SK-N-SH treated with all-trans-retinoic acid at 6 μM for 48 hours (cell line): ENCODE measurements at regions not wholly inside any gene's neighbourhood (a gene's known extent, or its start where the extent isn't known, plus 50 kb on each side); places are given as distances from the start of the nearest gene placed in this dataset.

ENCODE experiments used
- ATAC-seq: fragments of 200-7000 bp; cut with Tn5 transposase; 3 replicates; pipeline ENCODE4 v1.9.1; 2020; ENCODE audit warnings: mild to moderate bottlenecking, moderate library complexity
- ARNTL ChIP-seq: fragments of 450-650 bp; formaldehyde crosslinking; IDR thresholded peaks from 2 replicates; pipeline ENCODE4 v1.5.0; 2020; ENCODE audit warnings: low read depth, mild to moderate bottlenecking, moderate library complexity, borderline replicate concordance
- BACH2 ChIP-seq: fragments of 250-450 bp; sonication (Bioruptor Pico); IDR thresholded peaks from 2 replicates; pipeline ENCODE4 v1.9.0; 2021; ENCODE audit warnings: mild to moderate bottlenecking, borderline replicate concordance
- CSDC2 ChIP-seq: fragments of 250-450 bp; sonication (Bioruptor Pico); IDR thresholded peaks from 2 replicates; pipeline ENCODE4 v1.5.0; 2020; ENCODE audit warnings: mild to moderate bottlenecking, moderate library complexity
- ESRRG ChIP-seq: fragments of 250-450 bp; sonication (Bioruptor Pico); IDR thresholded peaks from 2 replicates; pipeline ENCODE4 v1.6.1; 2021; ENCODE audit warnings: mild to moderate bottlenecking
- ISL1 ChIP-seq: fragments of 250-450 bp; sonication (Bioruptor Pico); IDR thresholded peaks from 2 replicates; pipeline ENCODE4 v2.1.2; 2022; ENCODE audit warnings: mild to moderate bottlenecking, moderate library complexity
- OSR1 ChIP-seq: fragments of 250-450 bp; sonication (Bioruptor Pico); IDR thresholded peaks from 2 replicates; pipeline ENCODE4 v1.8.0; 2022; ENCODE audit warnings: moderate library complexity, mild to moderate bottlenecking, inconsistent platforms
- PPARA ChIP-seq: fragments of 250-450 bp; sonication (Bioruptor Pico); IDR thresholded peaks from 2 replicates; pipeline ENCODE4 v1.5.0; 2020; ENCODE audit warnings: mild to moderate bottlenecking, borderline replicate concordance
- RARB ChIP-seq: fragments of 250-450 bp; sonication (Bioruptor Pico); IDR thresholded peaks from 2 replicates; pipeline ENCODE4 v1.8.0; 2021; ENCODE audit warnings: mild to moderate bottlenecking, moderate library complexity
- SNAI2 ChIP-seq: fragments of 250-450 bp; sonication (Bioruptor Pico); IDR thresholded peaks from 2 replicates; pipeline ENCODE4 v1.5.0; 2020; ENCODE audit warnings: mild to moderate bottlenecking, moderate library complexity
- TCF4 ChIP-seq: fragments of 250-450 bp; sonication (Bioruptor Pico); IDR thresholded peaks from 2 replicates; pipeline ENCODE4 v1.8.0; 2021; ENCODE audit warnings: mild to moderate bottlenecking, moderate library complexity, borderline replicate concordance
- TOX ChIP-seq: fragments of 250-450 bp; sonication (Bioruptor Pico); IDR thresholded peaks from 2 replicates; pipeline ENCODE4 v1.8.0; 2021; ENCODE audit warnings: mild to moderate bottlenecking, moderate library complexity, borderline replicate concordance
- ZC3H10 ChIP-seq: fragments of 250-450 bp; sonication (Bioruptor Pico); IDR thresholded peaks from 2 replicates; pipeline ENCODE4 v1.5.1; 2021; ENCODE audit warnings: mild to moderate bottlenecking, moderate library complexity
- ZFP3 ChIP-seq: fragments of 250-450 bp; sonication (Bioruptor Pico); IDR thresholded peaks from 2 replicates; pipeline ENCODE4 v1.5.0; 2020; ENCODE audit warnings: mild to moderate bottlenecking, moderate library complexity
- ZFP30 ChIP-seq: fragments of 450-650 bp; formaldehyde crosslinking; IDR thresholded peaks from 2 replicates; pipeline ENCODE4 v1.5.0; 2022; ENCODE audit warnings: mild to moderate bottlenecking, moderate library complexity
- ZNF565 ChIP-seq: fragments of 450-650 bp; formaldehyde crosslinking; conservative IDR thresholded peaks from 2 replicates; pipeline ENCODE4 v1.5.0; 2020; ENCODE audit warnings: low read depth, mild to moderate bottlenecking, moderate library complexity
- ZNF70 ChIP-seq: fragments of 450-650 bp; formaldehyde crosslinking; IDR thresholded peaks from 2 replicates; pipeline ENCODE4 v1.5.0; 2020; ENCODE audit warnings: mild to moderate bottlenecking, moderate library complexity
- ZNF8 ChIP-seq: fragments of 450-650 bp; formaldehyde crosslinking; IDR thresholded peaks from 2 replicates; pipeline ENCODE4 v1.5.0; 2020; ENCODE audit warnings: mild to moderate bottlenecking, moderate library complexity
- TF ChIP-seq, protein P1 (sequence below): fragments of 250-450 bp; sonication (Bioruptor Pico); IDR thresholded peaks from 2 replicates; pipeline ENCODE4 v1.5.1; 2021; ENCODE audit warnings: mild to moderate bottlenecking, moderate library complexity
- TF ChIP-seq, protein P2 (sequence below): fragments of 250-450 bp; sonication (Bioruptor Pico); IDR thresholded peaks from 2 replicates; pipeline ENCODE4 v1.8.0; 2021; ENCODE audit warnings: low read depth, mild to moderate bottlenecking, moderate library complexity, borderline replicate concordance
- TF ChIP-seq, protein P3 (sequence below): fragments of 250-450 bp; sonication (Bioruptor Pico); IDR thresholded peaks from 2 replicates; pipeline ENCODE4 v1.5.0; 2020; ENCODE audit warnings: mild to moderate bottlenecking, moderate library complexity
- TF ChIP-seq, protein P4 (sequence below): fragments of 250-450 bp; sonication (Bioruptor Pico); IDR thresholded peaks from 2 replicates; pipeline ENCODE4 v1.8.0; 2020; ENCODE audit warnings: mild to moderate bottlenecking, moderate library complexity, borderline replicate concordance

DNA sequence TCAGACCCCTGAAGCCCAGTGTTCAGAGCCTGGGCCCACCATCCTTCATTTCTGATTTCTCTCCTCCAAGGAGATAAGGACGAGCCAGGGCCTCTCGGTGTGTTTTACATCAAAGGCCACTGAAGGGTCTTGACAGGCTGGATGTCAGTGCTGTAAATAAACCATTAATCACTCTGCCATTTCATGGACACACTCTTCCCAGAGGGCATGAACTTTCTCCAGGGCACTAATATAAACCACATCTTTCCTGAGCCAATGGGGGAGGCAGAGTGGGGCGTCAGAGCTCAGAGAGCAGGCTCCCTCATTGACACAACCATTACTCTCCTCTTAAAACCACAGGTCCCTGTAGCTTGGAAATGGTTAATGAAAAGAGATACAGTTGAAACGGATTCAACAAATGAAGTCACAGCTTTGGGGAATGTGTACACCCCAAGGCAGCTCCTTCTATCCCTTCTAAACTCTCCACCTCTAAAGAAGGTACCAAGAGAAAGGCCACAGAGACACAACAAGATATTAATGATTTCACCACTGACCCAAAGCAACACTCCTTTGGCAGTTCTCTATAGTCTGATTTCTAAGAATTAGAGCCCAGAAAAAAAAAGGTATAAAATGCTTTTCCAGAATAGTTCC, 200.6 kb downstream of the CHIC2 start:
- TF ChIP-seq PPARA (CRISPR knock-in tag) (no peak), OSR1 (CRISPR knock-in tag) (no peak)
- TF ChIP-seq, protein P1, sequence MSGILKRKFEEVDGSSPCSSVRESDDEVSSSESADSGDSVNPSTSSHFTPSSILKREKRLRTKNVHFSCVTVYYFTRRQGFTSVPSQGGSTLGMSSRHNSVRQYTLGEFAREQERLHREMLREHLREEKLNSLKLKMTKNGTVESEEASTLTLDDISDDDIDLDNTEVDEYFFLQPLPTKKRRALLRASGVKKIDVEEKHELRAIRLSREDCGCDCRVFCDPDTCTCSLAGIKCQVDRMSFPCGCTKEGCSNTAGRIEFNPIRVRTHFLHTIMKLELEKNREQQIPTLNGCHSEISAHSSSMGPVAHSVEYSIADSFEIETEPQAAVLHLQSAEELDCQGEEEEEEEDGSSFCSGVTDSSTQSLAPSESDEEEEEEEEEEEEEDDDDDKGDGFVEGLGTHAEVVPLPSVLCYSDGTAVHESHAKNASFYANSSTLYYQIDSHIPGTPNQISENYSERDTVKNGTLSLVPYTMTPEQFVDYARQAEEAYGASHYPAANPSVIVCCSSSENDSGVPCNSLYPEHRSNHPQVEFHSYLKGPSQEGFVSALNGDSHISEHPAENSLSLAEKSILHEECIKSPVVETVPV, result no peak
- no peak for ATAC-seq

DNA sequence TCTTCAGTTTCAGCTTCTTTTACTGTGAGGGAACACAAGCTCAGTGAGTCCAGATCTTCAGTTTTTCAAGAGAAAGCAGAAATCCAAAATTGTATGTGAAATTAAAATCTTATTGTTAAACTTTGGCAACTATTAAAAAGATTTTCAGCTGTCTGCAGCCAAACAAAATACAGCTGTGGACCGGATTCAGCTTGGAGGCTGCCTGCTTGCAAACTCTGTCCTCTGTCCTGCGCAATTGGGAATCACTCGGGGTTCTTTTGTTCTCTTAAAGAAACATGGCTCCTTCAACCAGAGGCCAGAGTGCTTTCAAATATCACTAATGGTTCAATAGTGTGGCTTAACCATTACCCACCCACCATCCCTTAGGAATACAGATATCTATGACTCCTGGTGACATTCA, 201.2 kb downstream of the CHIC2 start:
- TF ChIP-seq TOX (CRISPR knock-in tag) (no peak), CSDC2 (no peak), ZNF565 (no peak), TCF4 (CRISPR knock-in tag) (no peak), ZNF8 (CRISPR knock-in tag) (no peak), ARNTL (CRISPR knock-in tag) (no peak), ESRRG (CRISPR knock-in tag) (no peak), ISL1 (CRISPR knock-in tag) (no peak), PPARA (CRISPR knock-in tag) (no peak), SNAI2 (CRISPR knock-in tag) (no peak), ZFP3 (CRISPR knock-in tag) (no peak), ZNF70 (no peak)
- TF ChIP-seq, protein P1, result no peak
- TF ChIP-seq, protein P2, sequence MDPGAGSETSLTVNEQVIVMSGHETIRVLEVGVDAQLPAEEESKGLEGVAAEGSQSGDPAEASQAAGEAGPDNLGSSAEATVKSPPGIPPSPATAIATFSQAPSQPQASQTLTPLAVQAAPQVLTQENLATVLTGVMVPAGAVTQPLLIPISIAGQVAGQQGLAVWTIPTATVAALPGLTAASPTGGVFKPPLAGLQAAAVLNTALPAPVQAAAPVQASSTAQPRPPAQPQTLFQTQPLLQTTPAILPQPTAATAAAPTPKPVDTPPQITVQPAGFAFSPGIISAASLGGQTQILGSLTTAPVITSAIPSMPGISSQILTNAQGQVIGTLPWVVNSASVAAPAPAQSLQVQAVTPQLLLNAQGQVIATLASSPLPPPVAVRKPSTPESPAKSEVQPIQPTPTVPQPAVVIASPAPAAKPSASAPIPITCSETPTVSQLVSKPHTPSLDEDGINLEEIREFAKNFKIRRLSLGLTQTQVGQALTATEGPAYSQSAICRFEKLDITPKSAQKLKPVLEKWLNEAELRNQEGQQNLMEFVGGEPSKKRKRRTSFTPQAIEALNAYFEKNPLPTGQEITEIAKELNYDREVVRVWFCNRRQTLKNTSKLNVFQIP (CRISPR knock-in tag), result no peak
- TF ChIP-seq, protein P3, sequence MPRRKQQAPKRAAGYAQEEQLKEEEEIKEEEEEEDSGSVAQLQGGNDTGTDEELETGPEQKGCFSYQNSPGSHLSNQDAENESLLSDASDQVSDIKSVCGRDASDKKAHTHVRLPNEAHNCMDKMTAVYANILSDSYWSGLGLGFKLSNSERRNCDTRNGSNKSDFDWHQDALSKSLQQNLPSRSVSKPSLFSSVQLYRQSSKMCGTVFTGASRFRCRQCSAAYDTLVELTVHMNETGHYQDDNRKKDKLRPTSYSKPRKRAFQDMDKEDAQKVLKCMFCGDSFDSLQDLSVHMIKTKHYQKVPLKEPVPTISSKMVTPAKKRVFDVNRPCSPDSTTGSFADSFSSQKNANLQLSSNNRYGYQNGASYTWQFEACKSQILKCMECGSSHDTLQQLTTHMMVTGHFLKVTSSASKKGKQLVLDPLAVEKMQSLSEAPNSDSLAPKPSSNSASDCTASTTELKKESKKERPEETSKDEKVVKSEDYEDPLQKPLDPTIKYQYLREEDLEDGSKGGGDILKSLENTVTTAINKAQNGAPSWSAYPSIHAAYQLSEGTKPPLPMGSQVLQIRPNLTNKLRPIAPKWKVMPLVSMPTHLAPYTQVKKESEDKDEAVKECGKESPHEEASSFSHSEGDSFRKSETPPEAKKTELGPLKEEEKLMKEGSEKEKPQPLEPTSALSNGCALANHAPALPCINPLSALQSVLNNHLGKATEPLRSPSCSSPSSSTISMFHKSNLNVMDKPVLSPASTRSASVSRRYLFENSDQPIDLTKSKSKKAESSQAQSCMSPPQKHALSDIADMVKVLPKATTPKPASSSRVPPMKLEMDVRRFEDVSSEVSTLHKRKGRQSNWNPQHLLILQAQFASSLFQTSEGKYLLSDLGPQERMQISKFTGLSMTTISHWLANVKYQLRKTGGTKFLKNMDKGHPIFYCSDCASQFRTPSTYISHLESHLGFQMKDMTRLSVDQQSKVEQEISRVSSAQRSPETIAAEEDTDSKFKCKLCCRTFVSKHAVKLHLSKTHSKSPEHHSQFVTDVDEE (CRISPR knock-in tag), result no peak
- peak; percentile 33; the same call in 1 of the 3 replicates for ATAC-seq

DNA sequence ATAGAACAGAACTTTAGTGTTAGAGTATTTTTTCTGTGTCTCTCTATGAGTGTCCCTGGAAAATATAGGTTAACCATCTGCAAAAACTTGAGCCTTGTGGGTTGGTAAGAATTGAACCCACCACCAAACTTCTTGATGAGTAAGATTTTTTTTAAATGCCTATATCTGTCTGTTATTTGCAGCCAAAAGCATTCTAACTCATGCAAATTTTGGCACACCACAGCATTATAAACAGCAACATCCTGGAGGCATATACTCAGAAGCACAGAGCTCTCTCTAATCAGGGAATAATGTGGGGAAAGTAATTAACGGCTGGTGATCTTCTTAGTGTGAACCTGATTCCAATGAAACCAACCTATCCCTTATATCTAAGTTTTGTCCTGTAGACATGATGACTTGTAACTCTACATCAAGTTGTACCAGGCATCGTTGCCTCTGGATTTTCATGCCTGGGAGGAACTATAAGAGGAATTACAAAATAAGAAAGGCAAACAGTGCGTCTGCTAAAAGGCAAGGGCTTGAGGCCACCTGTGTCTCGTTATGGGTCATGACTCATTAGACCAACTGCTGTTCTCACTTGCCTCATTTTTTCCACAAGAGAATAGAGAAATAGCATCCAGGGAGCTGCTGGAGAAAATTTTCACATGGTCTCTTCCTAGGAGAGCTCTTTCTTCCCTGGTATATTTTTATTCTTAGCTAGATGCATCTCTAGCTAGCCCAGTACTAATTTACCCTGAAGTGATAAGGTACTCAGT, 202.4 kb downstream of the CHIC2 start:
- peak; percentile 95 for ATAC-seq
- TF ChIP-seq TOX (CRISPR knock-in tag), result no peak
- TF ChIP-seq TCF4 (CRISPR knock-in tag), result no peak
- TF ChIP-seq RARB (CRISPR knock-in tag), result no peak
- no peak for TF ChIP-seq ZFP30 (CRISPR knock-in tag)
- TF ChIP-seq ZNF565, result no peak
- TF ChIP-seq SNAI2 (CRISPR knock-in tag), result no peak
- TF ChIP-seq BACH2, result no peak
- no peak for TF ChIP-seq ZNF70
- TF ChIP-seq PPARA (CRISPR knock-in tag), result no peak
- TF ChIP-seq, protein P2 (CRISPR knock-in tag), result no peak
- TF ChIP-seq, protein P4, sequence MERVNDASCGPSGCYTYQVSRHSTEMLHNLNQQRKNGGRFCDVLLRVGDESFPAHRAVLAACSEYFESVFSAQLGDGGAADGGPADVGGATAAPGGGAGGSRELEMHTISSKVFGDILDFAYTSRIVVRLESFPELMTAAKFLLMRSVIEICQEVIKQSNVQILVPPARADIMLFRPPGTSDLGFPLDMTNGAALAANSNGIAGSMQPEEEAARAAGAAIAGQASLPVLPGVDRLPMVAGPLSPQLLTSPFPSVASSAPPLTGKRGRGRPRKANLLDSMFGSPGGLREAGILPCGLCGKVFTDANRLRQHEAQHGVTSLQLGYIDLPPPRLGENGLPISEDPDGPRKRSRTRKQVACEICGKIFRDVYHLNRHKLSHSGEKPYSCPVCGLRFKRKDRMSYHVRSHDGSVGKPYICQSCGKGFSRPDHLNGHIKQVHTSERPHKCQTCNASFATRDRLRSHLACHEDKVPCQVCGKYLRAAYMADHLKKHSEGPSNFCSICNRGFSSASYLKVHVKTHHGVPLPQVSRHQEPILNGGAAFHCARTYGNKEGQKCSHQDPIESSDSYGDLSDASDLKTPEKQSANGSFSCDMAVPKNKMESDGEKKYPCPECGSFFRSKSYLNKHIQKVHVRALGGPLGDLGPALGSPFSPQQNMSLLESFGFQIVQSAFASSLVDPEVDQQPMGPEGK (CRISPR knock-in tag), result no peak
- no peak for TF ChIP-seq OSR1 (CRISPR knock-in tag)
- TF ChIP-seq ZNF8 (CRISPR knock-in tag), result no peak
- TF ChIP-seq ESRRG (CRISPR knock-in tag), result no peak
- no peak for TF ChIP-seq ZFP3 (CRISPR knock-in tag)
- TF ChIP-seq, protein P1, result no peak
- no peak for TF ChIP-seq ZC3H10 (CRISPR knock-in tag)
